C4-2B (cell line): ENCODE measurements at regions not wholly inside any gene's neighbourhood (a gene's known extent, or its start where the extent isn't known, plus 50 kb on each side); places are given as distances from the start of the nearest gene placed in this dataset.
A peak's percentile ranks its signal among the peaks of the same experiment; 100 is the strongest.

ENCODE experiments used
- H3K27ac ChIP-seq: fragments of 450-650 bp; 2 replicates; pipeline ENCODE4 v1.5.1; 2017
- CTCF ChIP-seq: fragments of 450-650 bp; conservative IDR thresholded peaks from 2 replicates; pipeline ENCODE4 v1.5.1; 2017; ENCODE audit warnings: mild to moderate bottlenecking
- ZFX ChIP-seq: fragments of 450-650 bp; IDR thresholded peaks from 2 replicates; pipeline ENCODE4 v1.6.1; 2017

- TF ChIP-seq ZFX (no peak), CTCF (no peak)
- no peak overlapping the region for H3K27ac ChIP-seq
Measured at GRCh38 chr10:88110355-88110754, 246.9 kb downstream of the PTEN start.

GRCh38 chr10:88110822-88111221, 247.4 kb downstream of the PTEN start:
- no peak overlapping the region for H3K27ac ChIP-seq

GRCh38 chr10:88111294-88111693, 247.9 kb downstream of the PTEN start:
- TF ChIP-seq CTCF (no peak), ZFX (no peak)
- no peak overlapping the region for H3K27ac ChIP-seq

More at GRCh38 chr10:88110822-88111221, 247.4 kb downstream of the PTEN start:
- TF ChIP-seq CTCF, result no peak
- TF ChIP-seq ZFX, result no peak

GRCh38 chr10:88113232-88113631, 249.8 kb downstream of the PTEN start:
- TF ChIP-seq ZFX (no peak), CTCF (no peak)
- no peak overlapping the region for H3K27ac ChIP-seq

GRCh38 chr10:88113657-88114272, 250.3 kb downstream of the PTEN start:
- no peak overlapping the region for H3K27ac ChIP-seq
- no peak for TF ChIP-seq ZFX
- no peak for TF ChIP-seq CTCF

- TF ChIP-seq CTCF, result peak; percentile 39
- no peak for TF ChIP-seq ZFX
- H3K27ac ChIP-seq, result 0 out of 2 replicates have a peak overlapping the region, but pooled peaks have one; percentile 33
Measured at GRCh38 chr10:88114368-88114767, 250.9 kb downstream of the PTEN start.

GRCh38 chr10:88115407-88115806, 252.0 kb downstream of the PTEN start:
- TF ChIP-seq CTCF (no peak), ZFX (no peak)
- H3K27ac ChIP-seq, result no peak overlapping the region
